ENCODE measurements at regions not wholly inside any gene's neighbourhood (a gene's known extent, or its start where the extent isn't known, plus 50 kb on each side); places are given as distances from the start of the nearest gene placed in this dataset.

DNA sequence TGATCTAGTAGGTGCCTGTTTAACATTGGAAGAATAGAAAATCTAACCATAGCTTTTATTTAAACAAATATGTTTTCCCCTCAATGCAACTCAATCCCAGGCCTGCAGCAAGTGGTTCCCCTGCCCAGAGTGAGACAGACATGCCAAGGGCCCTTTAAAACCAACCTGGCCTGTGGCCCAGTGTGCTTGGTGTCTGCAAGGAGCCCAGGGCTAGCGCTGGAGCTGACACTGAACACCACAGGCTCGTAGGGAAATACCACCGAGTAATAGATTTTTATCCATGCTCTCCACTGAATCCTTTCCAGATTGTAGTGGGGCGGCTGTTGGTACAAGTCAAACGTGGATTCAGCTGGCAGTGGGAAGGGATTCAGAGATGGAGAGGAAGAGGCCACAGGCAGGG lies 95.6 kb upstream of the NRXN3 start:
- TF ChIP-seq CTCF (IDR thresholded peaks at IDR 0.05) (no peak), EZH2 (IDR thresholded peaks at IDR 0.05; ENCODE audit: borderline replicate concordance, insufficient read depth, low read depth, low read length, poor library complexity, severe bottlenecking) (no peak)

Data from B cell (primary cell).